IMR-90 (cell line): ENCODE measurements at regions not wholly inside any gene's neighbourhood (a gene's known extent, or its start where the extent isn't known, plus 50 kb on each side); places are given as distances from the start of the nearest gene placed in this dataset.

ENCODE experiments used
- ATAC-seq: fragments of 200-7000 bp; cut with Tn5 transposase; 2 replicates; pipeline ENCODE4 v1.9.1; 2020; ENCODE audit warnings: low read depth, mild to moderate bottlenecking, moderate library complexity
- BruUV-seq: library from RNA; stranded (reverse); fragments of 400-500 nt; replicated peaks from 2 replicates; lab custom pipeline; 2021; lab: Mats Ljungman, UMichigan
- CTCF ChIA-PET: fragments of 300-600 bp; formaldehyde crosslinking; extraction: SDS; loops from one replicate; lab custom pipeline; 2021; ENCODE audit warnings: antibody characterized with exemption; lab: Yijun Ruan, JAX
- POLR2A ChIA-PET: fragments of 300-600 bp; sonication (Branson Sonifier 250); formaldehyde crosslinking; loops from one replicate; lab custom pipeline; 2022; ENCODE audit warnings: antibody characterized with exemption; ENCODE audit not compliant: unreplicated experiment; lab: Charles Lee
- DNase-seq: peaks from one replicate; pipeline ENCODE4 v3.0.0; 2013
- H2AFZ ChIP-seq: replicated peaks from 2 replicates; pipeline ENCODE3; 2013; ENCODE audit warnings: low read length, mild to moderate bottlenecking; ENCODE audit not compliant: poor library complexity
- H2AK5ac ChIP-seq: 2 replicates; pipeline ENCODE4 v1.6.1; 2013; ENCODE audit warnings: low read depth, low read length, inconsistent platforms
- H2AK9ac ChIP-seq: replicated peaks from 2 replicates; pipeline ENCODE3; 2013; ENCODE audit warnings: mild to moderate bottlenecking, low read depth, low read length, moderate library complexity; ENCODE audit not compliant: poor library complexity
- H2BK120ac ChIP-seq: 2 replicates; pipeline ENCODE4 v1.6.1; 2013; ENCODE audit warnings: low read depth, low read length, inconsistent platforms
- H2BK15ac ChIP-seq: 3 replicates; pipeline ENCODE4 v1.6.1; 2013; ENCODE audit warnings: low read depth, low read length, inconsistent platforms
- H2BK20ac ChIP-seq: 2 replicates; pipeline ENCODE4 v1.6.1; 2013; ENCODE audit warnings: low read depth, mild to moderate bottlenecking, inconsistent platforms, low read length, moderate library complexity
- H2BK5ac ChIP-seq: 2 replicates; pipeline ENCODE4 v1.6.1; 2013; ENCODE audit warnings: mild to moderate bottlenecking, low read depth, low read length, inconsistent platforms; ENCODE audit not compliant: poor library complexity, severe bottlenecking
- H3K14ac ChIP-seq: replicated peaks from 2 replicates; pipeline ENCODE4 v1.6.1; 2013; ENCODE audit warnings: low read depth, low read length, inconsistent platforms
- H3K18ac ChIP-seq: 2 replicates; pipeline ENCODE4 v1.6.1; 2013; ENCODE audit warnings: low read depth, low read length, control low read depth
- H3K23ac ChIP-seq: 2 replicates; pipeline ENCODE4 v1.6.1; 2013; ENCODE audit warnings: low read depth, low read length, inconsistent platforms
- H3K27ac ChIP-seq: 2 replicates; pipeline ENCODE4 v1.5.1; 2013; ENCODE audit warnings: mild to moderate bottlenecking, control low read depth, low read length; ENCODE audit not compliant: insufficient read depth
- H3K27me3 ChIP-seq: 2 replicates; pipeline ENCODE4 v1.6.1; 2013; ENCODE audit warnings: low read length; ENCODE audit not compliant: control insufficient read depth, insufficient read depth
- H3K36me3 ChIP-seq: 2 replicates; pipeline ENCODE4 v1.6.1; 2013; ENCODE audit warnings: low read length, mixed read lengths; ENCODE audit not compliant: control insufficient read depth, insufficient read depth
- H3K4ac ChIP-seq: 2 replicates; pipeline ENCODE4 v1.6.1; 2013; ENCODE audit warnings: low read depth, low read length, inconsistent platforms
- H3K4me1 ChIP-seq: 2 replicates; pipeline ENCODE4 v1.6.1; 2013; ENCODE audit warnings: low read length, mixed read lengths; ENCODE audit not compliant: control insufficient read depth, insufficient read depth
- H3K4me2 ChIP-seq: 2 replicates; pipeline ENCODE4 v1.6.1; 2013; ENCODE audit warnings: low read depth, mild to moderate bottlenecking, control low read depth, low read length, moderate library complexity
- H3K4me3 ChIP-seq: 2 replicates; pipeline ENCODE4 v1.5.1; 2013; ENCODE audit warnings: low read depth, mild to moderate bottlenecking, control low read depth, low read length, moderate library complexity; ENCODE audit not compliant: insufficient read depth
- H3K56ac ChIP-seq: 2 replicates; pipeline ENCODE4 v1.6.1; 2013; ENCODE audit warnings: low read length, inconsistent platforms; ENCODE audit not compliant: insufficient read depth; ENCODE audit errors: extremely low read depth
- H3K79me1 ChIP-seq, 2 experiments: 2 replicates each; pipeline ENCODE4 v1.6.1; 2013; ENCODE audit warnings: low read length in 2 of 2, inconsistent platforms in 1 of 2, low read depth in 1 of 2
- H3K9ac ChIP-seq: 2 replicates; pipeline ENCODE4 v1.6.1; 2013; ENCODE audit warnings: low read depth, low read length, control low read depth
- H3K9me1 ChIP-seq: 2 replicates; pipeline ENCODE4 v1.6.1; 2013; ENCODE audit warnings: low read length, inconsistent platforms; ENCODE audit not compliant: insufficient read depth
- H3K9me3 ChIP-seq: 2 replicates; pipeline ENCODE4 v1.6.1; 2013; ENCODE audit warnings: low read length; ENCODE audit not compliant: control insufficient read depth, insufficient read depth
- H4K20me1 ChIP-seq: 2 replicates; pipeline ENCODE4 v1.6.1; 2013; ENCODE audit warnings: low read length, inconsistent platforms; ENCODE audit not compliant: insufficient read depth
- H4K5ac ChIP-seq: 2 replicates; pipeline ENCODE4 v1.6.1; 2013; ENCODE audit warnings: mild to moderate bottlenecking, low read depth, low read length, control low read depth
- H4K8ac ChIP-seq, 2 experiments: 2 replicates each; pipeline ENCODE4 v1.6.1; 2013; ENCODE audit warnings: low read depth in 2 of 2, low read length in 2 of 2, control low read depth in 1 of 2, inconsistent platforms in 1 of 2
- H4K91ac ChIP-seq: 2 replicates; pipeline ENCODE4 v1.6.1; 2013; ENCODE audit warnings: low read depth, low read length, inconsistent platforms; ENCODE audit not compliant: insufficient read depth
- BHLHE40 ChIP-seq: fragments of 150-350 bp; IDR thresholded peaks from 2 replicates; pipeline ENCODE4 v1.6.1; 2016; ENCODE audit warnings: mild to moderate bottlenecking, low read depth, low read length
- CEBPB ChIP-seq: IDR thresholded peaks from 2 replicates; pipeline ENCODE4 v1.6.1; 2012; ENCODE audit warnings: low read depth, low read length, improper control_type of control experiment
- CHD1 ChIP-seq: IDR thresholded peaks from 2 replicates; pipeline ENCODE4 v1.6.1; 2012; ENCODE audit warnings: low read depth, low read length, improper control_type of control experiment
- CTCF ChIP-seq: conservative IDR thresholded peaks from 2 replicates; pipeline ENCODE4 v1.5.1; 2012; ENCODE audit warnings: mild to moderate bottlenecking, low read depth, low read length, improper control_type of control experiment
- ELK1 ChIP-seq: fragments of 150-350 bp; IDR thresholded peaks from 2 replicates; pipeline ENCODE4 v1.6.1; 2016; ENCODE audit warnings: low read depth, mild to moderate bottlenecking, low read length, moderate library complexity, borderline replicate concordance
- FOS ChIP-seq: fragments of 150-350 bp; IDR thresholded peaks from 2 replicates; pipeline ENCODE4 v1.6.1; 2016; ENCODE audit warnings: low read depth, low read length
- MAFK ChIP-seq: IDR thresholded peaks from 2 replicates; pipeline ENCODE4 v1.6.1; 2012; ENCODE audit warnings: low read depth, low read length, improper control_type of control experiment
- MAZ ChIP-seq: IDR thresholded peaks from 2 replicates; pipeline ENCODE4 v1.6.1; 2012; ENCODE audit warnings: low read depth, mild to moderate bottlenecking, low read length, improper control_type of control experiment, moderate library complexity, borderline replicate concordance
- MXI1 ChIP-seq: IDR thresholded peaks from 2 replicates; pipeline ENCODE4 v1.6.1; 2012; ENCODE audit warnings: low read depth, mild to moderate bottlenecking, low read length, moderate library complexity, borderline replicate concordance
- NFE2L2 ChIP-seq: fragments of 150-350 bp; IDR thresholded peaks from 2 replicates; pipeline ENCODE4 v1.6.1; 2016; ENCODE audit warnings: low read depth, mild to moderate bottlenecking, low read length
- POLR2A ChIP-seq: IDR thresholded peaks from 2 replicates; pipeline ENCODE4 v1.6.1; 2012; ENCODE audit warnings: mild to moderate bottlenecking, low read depth, low read length
- RAD21 ChIP-seq: IDR thresholded peaks from 2 replicates; pipeline ENCODE4 v1.6.1; 2012; ENCODE audit warnings: low read length, improper control_type of control experiment
- RCOR1 ChIP-seq: IDR thresholded peaks from 2 replicates; pipeline ENCODE4 v1.6.1; 2012; ENCODE audit warnings: mild to moderate bottlenecking, low read length, improper control_type of control experiment; ENCODE audit not compliant: insufficient replicate concordance
- RFX5 ChIP-seq: IDR thresholded peaks from 2 replicates; pipeline ENCODE4 v1.8.0; 2012; ENCODE audit warnings: low read depth, mild to moderate bottlenecking, low read length, moderate library complexity
- SMC3 ChIP-seq: fragments of 150-350 bp; IDR thresholded peaks from 2 replicates; pipeline ENCODE4 v1.6.1; 2016; ENCODE audit warnings: low read depth, mild to moderate bottlenecking, antibody characterized with exemption, low read length, moderate library complexity
- USF2 ChIP-seq: fragments of 150-350 bp; IDR thresholded peaks from 2 replicates; pipeline ENCODE4 v1.6.1; 2017; ENCODE audit warnings: mild to moderate bottlenecking, antibody characterized with exemption, low read length, low read depth
- WGBS, 2 experiments: methylation state at CpG; one replicate each; pipeline versions ENCODE4 v1.1.5 to v1.1.7; 2013; ENCODE audit warnings: missing lambda C conversion rate in 2 of 2; ENCODE audit not compliant: insufficient read length in 1 of 2; ENCODE audit errors: extremely low coverage in 2 of 2; 5-methylcytosine and 5-hydroxymethylcytosine counted together
- dilution Hi-C: fragments of 300-500 bp; cut with HindIII; formaldehyde crosslinking; loops from one replicate; pipeline ENCODE4 v1.14.3; 2018; ENCODE audit warnings: low sequenced_read_pairs; ENCODE audit not compliant: unreplicated experiment
- in situ Hi-C: fragments of 300-500 bp; cut with MboI; formaldehyde crosslinking; loops from 3 replicates; pipeline ENCODE4 v1.14.3; 2019; ENCODE audit warnings: low sequenced_read_pairs, inconsistent platforms, mixed read lengths
- intact Hi-C: fragments of 100-400 bp; cut with micrococcal nuclease; formaldehyde crosslinking; loops from 2 replicates; pipeline ENCODE4 v1.10.0; 2022

- peak; percentile 58 for DNase-seq
These were observed 426.3 kb downstream of the ZFHX3 start for GRCh38 chr16:72621651-72622050.

More at GRCh38 chr16:72621651-72622050, 426.3 kb downstream of the ZFHX3 start:
- Histone ChIP-seq H2AK9ac (no peak overlapping the region), H2BK20ac (no peak overlapping the region), H3K79me1 (no peaks in the 10 kb centered on the region), H3K27ac (no peak overlapping the region), H3K9me3 (no peaks in the 10 kb centered on the region), H3K27me3 (no peaks in the 10 kb centered on the region), H3K4ac (no peak overlapping the region), H3K56ac (no peak overlapping the region), H3K9ac (no peak overlapping the region), H3K4me1 (no peaks in the 10 kb centered on the region), H3K4me3 (no peak overlapping the region), H2AFZ (no peak overlapping the region), H3K14ac (no peak overlapping the region), H3K36me3 (no peaks in the 10 kb centered on the region), H2AK5ac (no peak overlapping the region), H4K91ac (no peak overlapping the region), H4K5ac (no peak overlapping the region), H4K8ac (no peak overlapping the region), H2BK15ac (no peak overlapping the region), H3K18ac (no peak overlapping the region), H3K9me1 (no peaks in the 10 kb centered on the region), H4K20me1 (no peaks in the 10 kb centered on the region), H2BK120ac (no peak overlapping the region), H3K4me2 (no peak overlapping the region), H2BK5ac (no peak overlapping the region), H3K23ac (no peak overlapping the region)
- ChIA-PET POLR2A (no interaction called here), CTCF (interaction anchor here (0.6 to 1.3 kb wide), 2 partner anchors 29 to 211 kb away, joined by 3 read pairs; no protein-coding TSS in a partner anchor)
- intact Hi-C loops, result no loop called here
- no CpG with 5 or more reads among the region's 3 CpGs for WGBS, 2 experiments
- dilution Hi-C loops, result no loop called here
- BruUV-seq, result no TSS peak
- in situ Hi-C loops, result no loop called here
- ATAC-seq, result no peak; the same call in 1 of the 2 replicates
- TF ChIP-seq RCOR1 (no peak), BHLHE40 (no peak), POLR2A (no peak), USF2 (no peak), CHD1 (no peak), FOS (no peak), MAFK (no peak), RFX5 (no peak), RAD21 (no peak), CEBPB (no peak), CTCF (no peak), NFE2L2 (no peak), SMC3 (no peak), MAZ (no peak), MXI1 (no peak), ELK1 (no peak)
